GM12865 (cell line): ENCODE measurements at regions not wholly inside any gene's neighbourhood (a gene's known extent, or its start where the extent isn't known, plus 50 kb on each side); places are given as distances from the start of the nearest gene placed in this dataset.

Experiments
- DNase-seq: peaks from one replicate; pipeline ENCODE4 v3.0.0; 2010; ENCODE audit warnings: low read depth
- H3K4me3 ChIP-seq: 2 replicates; pipeline ENCODE4 v1.5.1; 2011; ENCODE audit warnings: mild to moderate bottlenecking, low read depth, low read length, control low read depth
- CTCF ChIP-seq: IDR thresholded peaks from 2 replicates; pipeline ENCODE4 v1.5.1; 2011; ENCODE audit warnings: low read length, control low read depth, low read depth, inconsistent platforms; ENCODE audit not compliant: insufficient read depth; ENCODE audit errors: missing control alignments

DNA sequence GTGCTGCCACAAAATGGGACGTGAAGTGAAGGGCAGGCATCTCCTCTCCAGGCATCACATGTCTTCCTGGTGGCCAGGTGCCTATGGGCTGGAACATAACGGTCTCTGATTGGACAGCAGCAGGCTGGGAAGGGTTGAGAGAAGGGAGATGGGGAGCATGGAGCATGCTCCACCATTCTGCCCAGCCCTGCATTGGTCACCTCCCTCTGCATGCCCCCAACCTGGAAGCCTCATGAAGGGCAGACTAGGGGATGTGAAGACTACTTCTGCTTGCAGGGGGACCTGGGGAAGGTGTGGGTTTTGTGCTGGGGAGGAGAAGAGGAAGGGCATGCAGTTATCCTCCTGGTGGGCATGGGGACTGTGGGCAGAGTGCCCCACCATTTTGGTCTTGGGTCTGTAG lies 782.2 kb downstream of the TBC1D22A start:
- DNase-seq = no peak
- no peak for TF ChIP-seq CTCF
- H3K4me3 ChIP-seq = no peak overlapping the region

- DNase-seq = no peak
- no peak for TF ChIP-seq CTCF
- no peak overlapping the region for H3K4me3 ChIP-seq
Measured at GRCh38 chr22:47543447-47543846, 781.0 kb downstream of the TBC1D22A start.

DNA sequence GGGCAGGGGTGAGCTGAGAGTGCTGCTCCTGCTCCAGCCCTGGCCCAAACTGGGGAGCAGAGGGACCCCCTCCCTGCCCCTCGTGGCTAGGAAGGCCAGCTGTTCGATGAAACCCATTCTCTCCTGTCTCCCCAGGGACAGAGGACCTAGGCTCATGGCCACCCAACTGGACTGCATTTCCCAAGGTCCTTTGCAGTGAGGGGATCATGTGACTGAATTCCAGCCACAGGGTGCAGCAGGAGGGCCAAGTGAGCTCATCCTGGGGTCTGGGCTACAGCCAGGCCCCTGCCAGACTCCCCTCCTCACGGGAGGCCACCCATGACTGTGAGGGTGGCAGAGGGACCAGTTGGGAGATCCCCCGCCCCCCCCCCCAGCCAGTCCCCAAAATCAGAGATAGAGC lies 777.6 kb downstream of the TBC1D22A start:
- no peak for TF ChIP-seq CTCF
- no peak for DNase-seq
- no peak overlapping the region for H3K4me3 ChIP-seq

- no peak overlapping the region for H3K4me3 ChIP-seq
- no peak for DNase-seq
- no peak for TF ChIP-seq CTCF
Measured at GRCh38 chr22:47539374-47539773, 776.9 kb downstream of the TBC1D22A start.

- no peak for TF ChIP-seq CTCF
- no peak for DNase-seq
- no peak overlapping the region for H3K4me3 ChIP-seq
Measured at GRCh38 chr22:47535681-47536080, 773.2 kb downstream of the TBC1D22A start.

- TF ChIP-seq CTCF = no peak
- DNase-seq = no peak
- H3K4me3 ChIP-seq = no peak overlapping the region
Measured at GRCh38 chr22:47534804-47535410, 772.5 kb downstream of the TBC1D22A start.
